ENCODE measurements at regions not wholly inside any gene's neighbourhood (a gene's known extent, or its start where the extent isn't known, plus 50 kb on each side); places are given as distances from the start of the nearest gene placed in this dataset.

GRCh38 chr6:170110201-170111140, 180.4 kb downstream of the DLL1 start:
- DNase-seq = no peak

- no peak for DNase-seq
Observed at GRCh38 chr6:170108890-170109587, 181.8 kb downstream of the DLL1 start.

- DNase-seq = no peak
Observed at GRCh38 chr6:170108456-170108855, 182.4 kb downstream of the DLL1 start.

- no peak for DNase-seq
Observed at GRCh38 chr6:170107606-170108222, 183.2 kb downstream of the DLL1 start.

- no peak for DNase-seq
Observed at GRCh38 chr6:170106906-170107525, 183.9 kb downstream of the DLL1 start.

GRCh38 chr6:170102582-170103481, 188.0 kb downstream of the DLL1 start:
- DNase-seq = no peak

GRCh38 chr6:170102038-170102437, 188.8 kb downstream of the DLL1 start:
- DNase-seq = no peak

GRCh38 chr6:170101281-170102035, 189.4 kb downstream of the DLL1 start:
- no peak for DNase-seq

- no peak for DNase-seq
Observed at GRCh38 chr6:170100046-170100445, 190.8 kb downstream of the DLL1 start.

- no peak for DNase-seq
Observed at GRCh38 chr6:170099387-170099786, 191.5 kb downstream of the DLL1 start.

- DNase-seq = no peak
Observed at GRCh38 chr6:170098428-170099170, 192.3 kb downstream of the DLL1 start.

GRCh38 chr6:170097505-170098427, 193.1 kb downstream of the DLL1 start:
- DNase-seq = no peak

- DNase-seq = no peak
Observed at GRCh38 chr6:170096803-170097504, 193.9 kb downstream of the DLL1 start.

- peak; percentile 62 for DNase-seq
Observed at GRCh38 chr6:170096191-170096802, 194.6 kb downstream of the DLL1 start.

GRCh38 chr6:170095273-170095981, 195.5 kb downstream of the DLL1 start:
- DNase-seq = no peak

- DNase-seq = no peak
Observed at GRCh38 chr6:170094686-170095272, 196.1 kb downstream of the DLL1 start.

All from COR-L47 (cell line).